HEK293 (cell line): ENCODE measurements at regions not wholly inside any gene's neighbourhood (a gene's known extent, or its start where the extent isn't known, plus 50 kb on each side); places are given as distances from the start of the nearest gene placed in this dataset.
"Not testable (repeated sequence)": the region's sequence is repeated elsewhere in the genome, so short reads cannot be mapped to it uniquely, and the experiment has no call there.

Experiments used
- CTCF ChIA-PET: fragments of 350-600 bp; formaldehyde crosslinking; extraction: SDS; loops from one replicate; lab custom pipeline; 2021; ENCODE audit warnings: antibody characterized with exemption; lab: Yijun Ruan, JAX
- POLR2A ChIA-PET: fragments of 300-600 bp; formaldehyde crosslinking; extraction: SDS; loops from one replicate; lab custom pipeline; 2020; ENCODE audit warnings: antibody characterized with exemption, inconsistent platforms; lab: Yijun Ruan, JAX
- H3K27ac ChIP-seq: fragments of 200-500 bp; sonication (Bioruptor generic); 2 replicates; pipeline ENCODE4 v1.5.1; 2014; ENCODE audit warnings: low read depth, low read length, control low read depth, inconsistent platforms; ENCODE audit errors: extremely low read depth
- H3K36me3 ChIP-seq, 2 experiments: fragments of 200-500 bp in 1 of 2; sonication (Bioruptor generic) in 1 of 2; 1 replicate in 1 of 2; 2 replicates in 1 of 2; pipeline ENCODE4 v1.5.1; 2014 to 2017; ENCODE audit warnings: inconsistent platforms in 2 of 2, low read length in 2 of 2; ENCODE audit not compliant: control insufficient read depth in 2 of 2, insufficient read depth in 1 of 2
- H3K4me1 ChIP-seq: fragments of 200-500 bp; sonication (Bioruptor generic); 2 replicates; pipeline ENCODE4 v1.5.1; 2014; ENCODE audit warnings: mild to moderate bottlenecking, low read length, inconsistent platforms; ENCODE audit not compliant: control insufficient read depth, insufficient read depth
- H3K4me3 ChIP-seq: 2 replicates; pipeline ENCODE4 v1.5.1; 2011; ENCODE audit warnings: low read depth, mild to moderate bottlenecking, control low read depth, low read length, moderate library complexity
- H3K9me3 ChIP-seq: fragments of 200-500 bp; sonication (Bioruptor generic); 2 replicates; pipeline ENCODE4 v1.5.1; 2014; ENCODE audit warnings: low read depth, low read length, inconsistent platforms; ENCODE audit not compliant: control insufficient read depth, insufficient read depth
- SETDB1 ChIP-seq: IDR thresholded peaks from one replicate; pipeline ENCODE4 v1.6.1; 2017; ENCODE audit warnings: mild to moderate bottlenecking, low read length, moderate library complexity, mixed read lengths; ENCODE audit not compliant: insufficient read length
- TRIM28 ChIP-seq: IDR thresholded peaks from 2 replicates; pipeline ENCODE4 v1.6.1; 2011; ENCODE audit warnings: low read length, control low read depth, borderline replicate concordance
- ZBTB1 ChIP-seq: fragments of 450-650 bp; formaldehyde crosslinking; IDR thresholded peaks from 2 replicates; pipeline ENCODE4 v1.5.1; 2016; ENCODE audit warnings: missing biosample characterization, missing genetic modification characterization
- ZBTB7A ChIP-seq: fragments of 450-650 bp; formaldehyde crosslinking; IDR thresholded peaks from 2 replicates; pipeline ENCODE4 v1.5.1; 2016; ENCODE audit warnings: low read depth, missing biosample characterization, missing genetic modification characterization
- ZFHX2 ChIP-seq: fragments of 450-650 bp; formaldehyde crosslinking; conservative IDR thresholded peaks from 2 replicates; pipeline ENCODE4 v1.5.1; 2016; ENCODE audit warnings: missing biosample characterization, missing genetic modification characterization
- ZNF121 ChIP-seq: fragments of 450-650 bp; formaldehyde crosslinking; IDR thresholded peaks from 2 replicates; pipeline ENCODE4 v1.5.1; 2016; ENCODE audit warnings: missing biosample characterization, missing genetic modification characterization
- ZNF140 ChIP-seq: fragments of 450-650 bp; formaldehyde crosslinking; IDR thresholded peaks from 2 replicates; pipeline ENCODE4 v1.5.1; 2016; ENCODE audit warnings: missing biosample characterization, missing genetic modification characterization
- ZNF292 ChIP-seq: fragments of 450-650 bp; formaldehyde crosslinking; IDR thresholded peaks from 2 replicates; pipeline ENCODE4 v1.5.1; 2016; ENCODE audit warnings: low read depth, missing biosample characterization, missing genetic modification characterization, borderline replicate concordance
- ZNF37A ChIP-seq: fragments of 450-650 bp; IDR thresholded peaks from 2 replicates; pipeline ENCODE4 v1.5.1; 2018; ENCODE audit warnings: missing biosample characterization, missing genetic modification characterization
- ZNF529 ChIP-seq: fragments of 450-650 bp; formaldehyde crosslinking; IDR thresholded peaks from 2 replicates; pipeline ENCODE4 v1.5.1; 2017; ENCODE audit warnings: missing genetic modification characterization, missing biosample characterization; ENCODE audit not compliant: insufficient replicate concordance
- ZNF530 ChIP-seq: fragments of 450-650 bp; formaldehyde crosslinking; IDR thresholded peaks from 2 replicates; pipeline ENCODE4 v1.5.1; 2016; ENCODE audit warnings: low read depth, missing biosample characterization, missing genetic modification characterization
- ZNF560 ChIP-seq: fragments of 450-650 bp; formaldehyde crosslinking; IDR thresholded peaks from 2 replicates; pipeline ENCODE4 v1.5.1; 2017; ENCODE audit warnings: missing biosample characterization, missing genetic modification characterization, borderline replicate concordance
- ZNF623 ChIP-seq: fragments of 450-650 bp; formaldehyde crosslinking; IDR thresholded peaks from 2 replicates; pipeline ENCODE4 v1.5.1; 2016; ENCODE audit warnings: missing biosample characterization, missing genetic modification characterization
- ZNF777 ChIP-seq: fragments of 450-650 bp; formaldehyde crosslinking; IDR thresholded peaks from 2 replicates; pipeline ENCODE4 v1.5.1; 2017; ENCODE audit warnings: missing biosample characterization, missing genetic modification characterization, borderline replicate concordance
- ZNF792 ChIP-seq: fragments of 450-650 bp; formaldehyde crosslinking; IDR thresholded peaks from 2 replicates; pipeline ENCODE4 v1.5.1; 2016; ENCODE audit warnings: missing biosample characterization, missing genetic modification characterization
- ZSCAN30 ChIP-seq: fragments of 450-650 bp; IDR thresholded peaks from 2 replicates; pipeline ENCODE4 v1.5.1; 2018; ENCODE audit warnings: missing biosample characterization, mild to moderate bottlenecking, missing genetic modification characterization, moderate library complexity
- TF ChIP-seq, protein P1 (sequence below): fragments of 450-650 bp; formaldehyde crosslinking; IDR thresholded peaks from 2 replicates; pipeline ENCODE4 v1.5.1; 2017; ENCODE audit warnings: missing biosample characterization, missing genetic modification characterization
- TF ChIP-seq, protein P2 (sequence below): fragments of 450-650 bp; formaldehyde crosslinking; IDR thresholded peaks from 2 replicates; pipeline ENCODE4 v1.5.1; 2017; ENCODE audit warnings: missing biosample characterization, missing genetic modification characterization
- TF ChIP-seq, protein P3 (sequence below): fragments of 450-650 bp; formaldehyde crosslinking; IDR thresholded peaks from 2 replicates; pipeline ENCODE4 v1.5.1; 2016; ENCODE audit warnings: missing biosample characterization, missing genetic modification characterization
- TF ChIP-seq, protein P4 (sequence below): fragments of 450-650 bp; formaldehyde crosslinking; IDR thresholded peaks from 2 replicates; pipeline ENCODE4; 2016; ENCODE audit warnings: missing biosample characterization, missing genetic modification characterization

DNA sequence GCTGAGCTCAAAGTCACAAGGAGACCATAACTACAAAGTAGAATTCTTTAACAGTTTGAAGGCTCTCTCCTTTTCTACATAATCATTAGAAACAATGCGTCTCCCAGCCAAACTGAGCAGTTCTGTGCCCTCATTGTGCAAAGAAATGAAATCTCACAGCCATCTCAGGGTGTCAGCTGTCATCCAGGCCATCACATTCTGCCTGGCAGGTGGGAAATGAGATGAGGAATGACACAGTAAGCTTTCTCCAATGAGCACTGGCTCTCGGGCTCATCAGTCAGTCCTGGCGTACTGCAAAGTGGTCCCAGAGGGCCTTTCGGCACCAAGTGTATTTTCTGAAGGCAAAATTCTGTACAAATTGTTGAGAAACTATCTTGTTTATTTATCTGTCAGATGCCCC lies 306.5 kb downstream of the KCTD12 start:
- H3K4me3 ChIP-seq, result no peak overlapping the region
- TF ChIP-seq ZNF140 (tag by site-specific recombination) (no peak), ZNF530 (tag by site-specific recombination) (no peak), ZNF777 (tag by site-specific recombination) (no peak), ZSCAN30 (tag by site-specific recombination) (no peak), ZNF623 (tag by site-specific recombination) (no peak), ZBTB7A (tag by site-specific recombination) (no peak), ZNF560 (tag by site-specific recombination) (no peak), ZNF292 (tag by site-specific recombination) (no peak)
- TF ChIP-seq, protein P1, sequence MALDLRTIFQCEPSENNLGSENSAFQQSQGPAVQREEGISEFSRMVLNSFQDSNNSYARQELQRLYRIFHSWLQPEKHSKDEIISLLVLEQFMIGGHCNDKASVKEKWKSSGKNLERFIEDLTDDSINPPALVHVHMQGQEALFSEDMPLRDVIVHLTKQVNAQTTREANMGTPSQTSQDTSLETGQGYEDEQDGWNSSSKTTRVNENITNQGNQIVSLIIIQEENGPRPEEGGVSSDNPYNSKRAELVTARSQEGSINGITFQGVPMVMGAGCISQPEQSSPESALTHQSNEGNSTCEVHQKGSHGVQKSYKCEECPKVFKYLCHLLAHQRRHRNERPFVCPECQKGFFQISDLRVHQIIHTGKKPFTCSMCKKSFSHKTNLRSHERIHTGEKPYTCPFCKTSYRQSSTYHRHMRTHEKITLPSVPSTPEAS (tag by site-specific recombination), result no peak
- TF ChIP-seq, protein P2, sequence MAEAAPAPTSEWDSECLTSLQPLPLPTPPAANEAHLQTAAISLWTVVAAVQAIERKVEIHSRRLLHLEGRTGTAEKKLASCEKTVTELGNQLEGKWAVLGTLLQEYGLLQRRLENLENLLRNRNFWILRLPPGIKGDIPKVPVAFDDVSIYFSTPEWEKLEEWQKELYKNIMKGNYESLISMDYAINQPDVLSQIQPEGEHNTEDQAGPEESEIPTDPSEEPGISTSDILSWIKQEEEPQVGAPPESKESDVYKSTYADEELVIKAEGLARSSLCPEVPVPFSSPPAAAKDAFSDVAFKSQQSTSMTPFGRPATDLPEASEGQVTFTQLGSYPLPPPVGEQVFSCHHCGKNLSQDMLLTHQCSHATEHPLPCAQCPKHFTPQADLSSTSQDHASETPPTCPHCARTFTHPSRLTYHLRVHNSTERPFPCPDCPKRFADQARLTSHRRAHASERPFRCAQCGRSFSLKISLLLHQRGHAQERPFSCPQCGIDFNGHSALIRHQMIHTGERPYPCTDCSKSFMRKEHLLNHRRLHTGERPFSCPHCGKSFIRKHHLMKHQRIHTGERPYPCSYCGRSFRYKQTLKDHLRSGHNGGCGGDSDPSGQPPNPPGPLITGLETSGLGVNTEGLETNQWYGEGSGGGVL (tag by site-specific recombination), result no peak
- TF ChIP-seq, protein P3, sequence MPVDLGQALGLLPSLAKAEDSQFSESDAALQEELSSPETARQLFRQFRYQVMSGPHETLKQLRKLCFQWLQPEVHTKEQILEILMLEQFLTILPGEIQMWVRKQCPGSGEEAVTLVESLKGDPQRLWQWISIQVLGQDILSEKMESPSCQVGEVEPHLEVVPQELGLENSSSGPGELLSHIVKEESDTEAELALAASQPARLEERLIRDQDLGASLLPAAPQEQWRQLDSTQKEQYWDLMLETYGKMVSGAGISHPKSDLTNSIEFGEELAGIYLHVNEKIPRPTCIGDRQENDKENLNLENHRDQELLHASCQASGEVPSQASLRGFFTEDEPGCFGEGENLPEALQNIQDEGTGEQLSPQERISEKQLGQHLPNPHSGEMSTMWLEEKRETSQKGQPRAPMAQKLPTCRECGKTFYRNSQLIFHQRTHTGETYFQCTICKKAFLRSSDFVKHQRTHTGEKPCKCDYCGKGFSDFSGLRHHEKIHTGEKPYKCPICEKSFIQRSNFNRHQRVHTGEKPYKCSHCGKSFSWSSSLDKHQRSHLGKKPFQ (tag by site-specific recombination), result no peak
- H3K36me3 ChIP-seq, result no peaks in the 10 kb centered on the region
- ChIA-PET POLR2A (no interaction called here), CTCF (no interaction called here)
- no peak overlapping the region for H3K27ac ChIP-seq
- no peaks in the 10 kb centered on the region for H3K9me3 ChIP-seq
- H3K4me1 ChIP-seq, result no peaks in the 10 kb centered on the region

DNA sequence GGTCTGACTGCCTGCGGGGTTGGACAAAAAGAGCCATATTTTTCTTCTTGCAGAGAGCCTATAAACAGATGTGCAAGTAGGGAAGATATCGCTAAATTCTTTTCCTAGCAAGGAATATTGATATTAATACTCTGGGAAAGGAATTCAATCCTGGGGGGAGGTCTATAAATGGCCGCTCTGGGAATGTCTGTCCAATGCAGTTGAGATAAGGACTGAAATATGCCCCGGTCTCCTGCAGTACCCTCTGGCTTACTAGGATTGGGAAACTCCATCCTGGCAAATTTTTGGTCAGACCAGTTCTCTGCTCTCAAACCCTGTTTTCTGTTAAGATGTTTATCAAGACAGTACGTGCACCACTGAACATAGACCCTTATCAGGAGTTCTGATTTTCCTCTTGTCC lies 310.6 kb downstream of the KCTD12 start:
- H3K27ac ChIP-seq, H3K9me3 ChIP-seq, H3K36me3 ChIP-seq, H3K4me3 ChIP-seq, CTCF ChIA-PET, POLR2A ChIA-PET, H3K4me1 ChIP-seq: not testable (repeated sequence)
- TF ChIP-seq TRIM28 (peak; percentile 90), SETDB1 (peak; percentile 97)

DNA sequence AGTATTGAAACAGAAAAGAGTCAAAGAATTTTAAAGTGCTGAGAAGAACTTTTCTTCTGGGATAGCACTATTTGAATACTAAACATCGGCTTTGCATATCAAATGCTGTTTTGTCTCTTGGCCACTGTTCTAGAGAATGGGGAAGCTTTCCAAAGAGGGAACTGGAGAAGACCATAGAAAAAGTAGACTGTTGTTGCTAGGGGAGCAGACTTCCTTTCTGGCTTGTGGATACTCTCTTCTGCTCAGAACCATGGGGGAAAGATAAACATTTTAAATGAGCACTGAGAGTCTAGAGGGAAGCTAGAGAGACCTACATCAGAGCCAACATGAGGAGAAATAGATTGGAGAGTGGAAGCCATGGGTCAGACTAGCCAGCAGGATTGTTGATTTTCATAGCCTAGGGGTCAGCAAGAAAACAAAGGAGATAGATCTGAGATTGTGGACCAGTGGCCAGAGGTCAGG lies 315.7 kb downstream of the KCTD12 start:
- no peaks in the 10 kb centered on the region for H3K9me3 ChIP-seq
- TF ChIP-seq ZNF792, result no peak
- TF ChIP-seq, all 188 proteins: peak for 0
- H3K4me1 ChIP-seq, result no peaks in the 10 kb centered on the region
- ChIA-PET CTCF (no interaction called here), POLR2A (interaction anchor here (0.5 kb wide), 1 partner anchor 184 kb away, joined by 3 read pairs; no protein-coding TSS in a partner anchor)
- H3K4me3 ChIP-seq, result no peak overlapping the region
- no peak overlapping the region for H3K27ac ChIP-seq
- H3K36me3 ChIP-seq, result no peaks in the 10 kb centered on the region

DNA sequence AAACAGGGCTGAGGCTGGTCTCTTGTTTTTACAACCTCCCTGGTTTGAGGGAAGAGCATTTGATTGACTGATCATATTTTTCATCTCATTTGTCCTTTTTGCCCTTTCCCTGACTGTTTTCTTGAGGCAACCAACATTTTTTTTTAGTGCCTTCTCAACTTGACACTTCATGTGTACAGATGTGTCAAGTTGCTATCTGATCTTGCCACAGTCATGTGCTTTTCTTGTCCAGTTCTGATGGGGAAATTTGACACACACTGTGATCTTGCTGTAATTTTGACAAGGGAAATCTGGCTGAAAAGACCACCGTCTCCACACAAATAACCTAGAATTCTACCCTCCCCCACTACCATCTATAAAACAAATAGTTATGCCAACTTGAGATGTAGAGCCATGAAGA lies 329.6 kb downstream of the KCTD12 start:
- H3K4me1 ChIP-seq, result no peaks in the 10 kb centered on the region
- POLR2A ChIA-PET, result no interaction called here
- TF ChIP-seq ZNF529 (tag by site-specific recombination) (no peak), ZNF121 (tag by site-specific recombination) (no peak), ZBTB1 (tag by site-specific recombination) (no peak), ZFHX2 (tag by site-specific recombination) (no peak), ZNF37A (tag by site-specific recombination) (no peak)
- TF ChIP-seq, protein P4, sequence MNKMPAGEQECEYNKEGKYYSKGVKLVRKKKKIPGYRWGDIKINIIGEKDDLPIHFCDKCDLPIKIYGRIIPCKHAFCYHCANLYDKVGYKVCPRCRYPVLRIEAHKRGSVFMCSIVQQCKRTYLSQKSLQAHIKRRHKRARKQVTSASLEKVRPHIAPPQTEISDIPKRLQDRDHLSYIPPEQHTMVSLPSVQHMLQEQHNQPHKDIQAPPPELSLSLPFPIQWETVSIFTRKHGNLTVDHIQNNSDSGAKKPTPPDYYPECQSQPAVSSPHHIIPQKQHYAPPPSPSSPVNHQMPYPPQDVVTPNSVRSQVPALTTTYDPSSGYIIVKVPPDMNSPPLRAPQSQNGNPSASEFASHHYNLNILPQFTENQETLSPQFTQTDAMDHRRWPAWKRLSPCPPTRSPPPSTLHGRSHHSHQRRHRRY (tag by site-specific recombination), result no peak

More for the DNA sequence above, 329.6 kb downstream of the KCTD12 start:
- H3K4me3 ChIP-seq, result no peak overlapping the region
- no peak overlapping the region for H3K27ac ChIP-seq
- H3K9me3 ChIP-seq, result no peaks in the 10 kb centered on the region
- no peaks in the 10 kb centered on the region for H3K36me3 ChIP-seq
- CTCF ChIA-PET, result no interaction called here
